Activated CD4-positive, alpha-beta T cell treated with anti-CD3 and anti-CD28 coated beads, Interleukin-2, amount 50 U/mL, for 16 hours (primary cell): ENCODE measurements at regions not wholly inside any gene's neighbourhood (a gene's known extent, or its start where the extent isn't known, plus 50 kb on each side); places are given as distances from the start of the nearest gene placed in this dataset.

Experiments
- DNase-seq: peaks from one replicate; pipeline ENCODE4 v3.0.0-alpha.2; 2020

DNA sequence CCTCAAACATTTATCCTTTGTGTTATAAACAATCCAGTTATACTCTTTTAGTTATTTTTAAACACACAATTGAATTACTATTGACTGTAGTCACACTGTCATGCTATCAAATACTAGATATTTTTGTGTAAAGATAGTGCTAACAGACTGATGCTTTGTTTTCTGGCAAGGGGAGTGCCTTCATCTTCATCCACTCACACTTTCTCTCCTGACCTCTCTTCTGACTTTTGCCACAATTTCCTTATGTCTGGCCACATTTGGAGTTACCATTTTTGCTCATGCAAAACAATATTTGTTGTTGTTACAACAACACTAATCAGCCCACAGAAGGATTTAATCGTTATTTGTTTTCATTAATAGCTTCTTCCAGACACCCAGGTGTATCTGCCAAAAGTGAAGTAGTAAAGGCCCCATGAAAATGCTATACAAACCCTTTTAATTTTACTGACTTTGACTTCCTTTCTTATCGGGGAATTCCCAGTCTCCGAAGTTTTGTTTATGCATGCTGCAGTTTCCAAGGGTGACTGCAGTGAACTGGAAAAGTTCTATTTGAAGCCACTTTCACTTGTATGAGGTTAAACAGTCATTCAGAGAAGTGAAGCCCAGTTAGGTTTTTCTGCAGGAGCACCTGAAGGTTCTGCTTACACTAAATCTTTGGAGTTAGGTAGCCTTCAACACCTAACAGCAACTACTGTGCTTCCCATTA is 66.1 kb upstream of the FRY start:
- peak; percentile 11 for DNase-seq

DNA sequence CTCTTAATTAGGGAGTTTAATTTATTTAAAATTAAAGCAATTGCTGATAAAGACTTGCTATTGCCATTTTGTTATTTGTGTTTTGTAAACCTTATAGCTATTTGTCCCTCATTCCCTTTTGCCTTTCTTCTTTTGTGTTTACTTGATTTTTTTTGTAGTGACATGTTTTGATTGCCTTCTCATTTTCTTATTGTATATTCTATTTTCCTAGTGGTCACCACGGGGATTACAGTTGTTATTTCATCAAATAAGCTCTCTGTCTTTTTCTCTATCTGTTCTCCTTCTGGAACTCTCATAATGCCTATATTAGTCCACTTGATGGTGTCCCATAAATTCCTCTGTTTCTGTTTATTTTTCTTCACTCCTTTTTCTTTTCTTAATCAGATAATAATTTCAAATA is 64.4 kb upstream of the FRY start:
- no peak for DNase-seq

DNA sequence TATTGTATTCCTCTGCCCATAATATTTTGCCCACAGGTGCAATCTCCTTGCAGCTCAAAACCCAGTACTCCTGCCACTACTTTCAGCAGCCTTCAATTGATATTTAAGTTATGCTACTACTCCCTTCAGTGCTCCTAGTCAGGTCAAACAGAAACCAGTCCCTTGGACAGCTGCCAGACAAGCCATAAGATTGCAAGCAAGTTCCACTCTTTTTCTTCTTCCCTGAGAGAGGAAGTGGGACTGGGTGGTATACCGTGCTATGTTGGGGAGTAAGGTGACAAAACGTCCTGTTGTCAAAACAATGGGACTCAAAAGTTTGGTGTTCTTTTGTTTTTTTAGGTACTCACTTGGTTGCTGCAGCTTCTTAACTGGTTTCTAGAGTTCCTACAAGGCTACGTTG is 63.1 kb upstream of the FRY start:
- DNase-seq = no peak

- no peak for DNase-seq
These were observed 61.2 kb upstream of the FRY start for GRCh38 chr13:31970231-31970930.

DNA sequence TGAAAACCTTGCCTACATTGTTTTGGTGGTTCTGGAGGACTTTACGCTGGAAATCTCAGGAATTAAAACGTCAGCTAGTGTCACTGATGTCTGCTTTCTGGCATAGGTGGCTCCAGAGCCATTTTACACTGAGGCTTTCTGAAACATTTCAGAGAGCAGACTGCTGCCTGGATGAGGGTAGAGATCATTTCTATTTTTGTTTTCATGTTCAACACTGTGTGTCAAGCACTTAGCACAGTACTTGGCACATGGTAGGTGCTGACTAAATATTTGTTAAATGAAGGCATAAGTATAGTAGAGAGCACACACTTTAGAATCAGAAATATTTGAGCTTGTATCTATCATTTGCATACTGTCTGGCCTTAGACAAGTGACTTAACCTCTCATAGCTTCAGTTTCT is 59.1 kb upstream of the FRY start:
- no peak for DNase-seq

GRCh38 chr13:31978021-31978420 is 53.6 kb upstream of the FRY start:
- no peak for DNase-seq

DNA sequence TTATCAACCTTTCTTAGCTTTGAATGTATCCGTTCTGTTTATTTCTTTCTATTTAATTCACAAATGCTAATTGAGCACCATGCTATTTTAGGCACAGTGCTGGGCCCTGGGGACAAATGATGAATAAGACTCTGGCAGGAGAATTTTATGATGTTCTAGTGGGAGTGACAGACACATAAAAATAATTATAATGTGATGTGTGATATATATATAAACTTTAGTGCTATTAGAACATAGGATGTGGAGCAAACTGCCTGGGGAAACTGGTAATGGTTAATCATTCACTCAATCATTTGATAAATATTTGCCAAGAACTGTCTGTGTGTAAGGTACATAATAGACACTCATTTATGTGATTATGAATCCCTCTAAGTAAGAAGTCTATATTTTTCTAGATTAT is 50.7 kb upstream of the FRY start:
- no peak for DNase-seq
